T-helper 17 cell (primary cell): ENCODE measurements at regions not wholly inside any gene's neighbourhood (a gene's known extent, or its start where the extent isn't known, plus 50 kb on each side); places are given as distances from the start of the nearest gene placed in this dataset.
"Not testable (repeated sequence)": the region's sequence is repeated elsewhere in the genome, so short reads cannot be mapped to it uniquely, and the experiment has no call there.

Experiments
- ATAC-seq: fragments of 150-1000 bp; cut with Tn5 transposase; 2 replicates; pipeline ENCODE4 v1.10.0; 2021; ENCODE audit warnings: mild to moderate bottlenecking, moderate library complexity
- DNase-seq, 3 donors: peaks; one replicate each; pipeline versions ENCODE4 v3.0.0 to v3.0.0-alpha.2; 2020 to 2021
- H3K9me3 ChIP-seq: one replicate; pipeline ENCODE4 v1.7.0; 2013; ENCODE audit warnings: low read length, mild to moderate bottlenecking; ENCODE audit not compliant: control insufficient read depth, poor library complexity, severe bottlenecking
- H3K27ac Mint-ChIP-seq: one replicate; pipeline ENCODE4 v1.8.0; 2022; ENCODE audit warnings: mild to moderate bottlenecking, moderate library complexity, mixed read lengths
- H3K27me3 Mint-ChIP-seq: one replicate; pipeline ENCODE4 v1.8.0; 2022; ENCODE audit warnings: mixed read lengths
- H3K36me3 Mint-ChIP-seq: one replicate; pipeline ENCODE4 v1.8.0; 2022; ENCODE audit warnings: low read depth, mixed read lengths
- H3K4me1 Mint-ChIP-seq: one replicate; pipeline ENCODE4 v1.8.0; 2022; ENCODE audit warnings: mild to moderate bottlenecking, mixed read lengths
- H3K4me3 Mint-ChIP-seq: one replicate; pipeline ENCODE4 v1.8.0; 2022; ENCODE audit warnings: mild to moderate bottlenecking, moderate library complexity, mixed read lengths

DNA sequence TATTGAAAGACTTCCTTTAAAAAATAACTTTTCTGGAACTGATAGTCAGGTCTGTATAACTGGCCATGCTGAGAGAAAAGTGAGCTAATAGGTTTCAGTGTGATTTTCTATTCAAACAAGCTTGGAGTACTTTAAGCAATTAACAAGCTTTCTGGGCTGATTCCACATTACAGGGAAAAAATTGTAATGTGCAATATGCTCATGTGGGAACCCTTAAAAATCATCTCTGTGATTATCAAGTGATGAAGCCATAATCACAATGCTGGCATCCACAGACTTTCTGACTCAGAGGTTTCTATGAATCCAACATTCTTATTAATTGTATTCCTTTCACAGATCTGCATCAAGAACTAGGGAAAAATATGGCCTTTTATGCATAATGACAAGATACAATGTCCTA is 212.2 kb upstream of the ACO1 start:
- Mint-ChIP-seq H3K27ac (no peak overlapping the region), H3K4me3 (no peak overlapping the region), H3K36me3 (no peaks in the 10 kb centered on the region), H3K4me1 (no peaks in the 10 kb centered on the region), H3K27me3 (no peaks in the 10 kb centered on the region)
- ATAC-seq (no peak), DNase-seq (no peak)
- H3K9me3 ChIP-seq: no peaks in the 10 kb centered on the region

DNA sequence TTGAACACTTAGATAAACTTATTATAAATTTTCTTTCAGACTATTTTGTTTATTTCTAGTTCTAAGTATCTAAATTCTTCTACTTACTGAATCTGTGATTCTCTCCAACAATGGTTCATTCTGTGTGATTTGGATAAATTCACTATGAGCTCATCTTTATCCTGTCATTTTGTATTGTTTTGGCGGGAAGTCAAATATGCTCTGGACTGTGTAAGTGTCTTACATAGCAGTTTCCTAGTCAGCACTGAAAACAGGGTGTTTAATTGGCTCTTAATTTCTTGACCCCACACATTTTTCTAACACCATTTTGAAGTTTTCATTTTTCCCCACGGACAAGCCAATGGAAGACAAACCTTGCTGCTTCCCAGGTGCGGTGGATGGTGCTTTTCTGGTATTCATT is 207.0 kb upstream of the ACO1 start:
- H3K27ac Mint-ChIP-seq: no peak overlapping the region

GRCh38 chr9:32180597-32180996 is 203.8 kb upstream of the ACO1 start:
- Mint-ChIP-seq H3K4me1 (no peaks in the 10 kb centered on the region), H3K36me3 (no peaks in the 10 kb centered on the region), H3K27me3 (no peaks in the 10 kb centered on the region)

More for the DNA sequence above, 207.0 kb upstream of the ACO1 start:
- ATAC-seq (no peak), DNase-seq (no peak)
- no peaks in the 10 kb centered on the region for H3K36me3 Mint-ChIP-seq
- no peaks in the 10 kb centered on the region for H3K9me3 ChIP-seq
- no peak overlapping the region for H3K4me3 Mint-ChIP-seq
- H3K27me3 Mint-ChIP-seq: no peaks in the 10 kb centered on the region
- H3K4me1 Mint-ChIP-seq: no peaks in the 10 kb centered on the region

DNA sequence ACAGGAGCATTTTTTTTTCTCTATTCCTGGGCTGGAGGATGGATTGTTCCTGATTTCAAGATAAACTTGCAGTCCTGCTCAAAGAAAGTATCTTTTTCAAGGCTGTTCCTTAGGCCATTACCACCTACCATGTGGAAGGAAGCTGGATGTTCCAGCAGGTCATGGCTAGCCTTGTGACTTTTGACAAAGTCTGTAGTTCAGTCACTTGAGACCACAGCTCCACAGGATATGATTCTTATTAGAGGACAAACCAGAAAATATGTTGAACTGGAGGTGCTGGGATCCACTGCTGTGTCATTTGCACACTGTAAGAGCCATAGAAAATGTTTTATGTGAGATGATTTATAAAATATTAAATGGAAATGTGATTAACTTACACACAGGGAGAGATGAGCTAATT is 184.2 kb upstream of the ACO1 start:
- Mint-ChIP-seq H3K4me1 (no peaks in the 10 kb centered on the region), H3K27ac (no peak overlapping the region), H3K36me3 (no peaks in the 10 kb centered on the region), H3K27me3 (no peaks in the 10 kb centered on the region), H3K4me3 (no peak overlapping the region)
- no peaks in the 10 kb centered on the region for H3K9me3 ChIP-seq
- no peak for DNase-seq
- no peak for ATAC-seq

More at GRCh38 chr9:32180597-32180996, 203.8 kb upstream of the ACO1 start:
- Mint-ChIP-seq H3K4me3 (no peak overlapping the region), H3K27ac (no peak overlapping the region)
- no peak for ATAC-seq
- DNase-seq: no peak
- H3K9me3 ChIP-seq: no peaks in the 10 kb centered on the region

DNA sequence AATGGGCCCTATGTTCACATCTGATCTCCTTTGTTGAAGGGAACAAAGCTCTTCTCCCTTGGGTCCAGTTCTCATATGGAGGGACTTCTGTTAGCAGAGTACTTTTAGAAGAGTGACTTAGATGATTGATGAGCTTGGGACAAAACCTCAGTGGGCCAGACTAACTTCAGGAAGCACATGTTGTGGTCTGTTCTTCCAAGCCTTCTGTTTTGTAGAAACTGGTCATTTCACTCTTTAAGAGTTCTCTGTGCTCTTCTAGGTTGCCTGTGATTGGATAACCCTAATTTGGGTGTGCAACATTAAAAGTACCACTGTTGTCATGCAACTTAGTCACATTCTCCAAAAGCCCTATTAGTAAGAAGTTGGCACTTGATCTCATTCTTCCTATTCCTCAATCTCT is 183.5 kb upstream of the ACO1 start:
- H3K4me3 Mint-ChIP-seq: no peak overlapping the region
- H3K9me3 ChIP-seq: no peaks in the 10 kb centered on the region

GRCh38 chr9:32209164-32209563 is 175.3 kb upstream of the ACO1 start:
- H3K4me1 Mint-ChIP-seq: not testable (repeated sequence)

More for the DNA sequence above, 183.5 kb upstream of the ACO1 start:
- Mint-ChIP-seq H3K36me3 (no peaks in the 10 kb centered on the region), H3K27ac (no peak overlapping the region), H3K27me3 (no peaks in the 10 kb centered on the region), H3K4me1 (no peaks in the 10 kb centered on the region)
- ATAC-seq (no peak), DNase-seq (no peak)

DNA sequence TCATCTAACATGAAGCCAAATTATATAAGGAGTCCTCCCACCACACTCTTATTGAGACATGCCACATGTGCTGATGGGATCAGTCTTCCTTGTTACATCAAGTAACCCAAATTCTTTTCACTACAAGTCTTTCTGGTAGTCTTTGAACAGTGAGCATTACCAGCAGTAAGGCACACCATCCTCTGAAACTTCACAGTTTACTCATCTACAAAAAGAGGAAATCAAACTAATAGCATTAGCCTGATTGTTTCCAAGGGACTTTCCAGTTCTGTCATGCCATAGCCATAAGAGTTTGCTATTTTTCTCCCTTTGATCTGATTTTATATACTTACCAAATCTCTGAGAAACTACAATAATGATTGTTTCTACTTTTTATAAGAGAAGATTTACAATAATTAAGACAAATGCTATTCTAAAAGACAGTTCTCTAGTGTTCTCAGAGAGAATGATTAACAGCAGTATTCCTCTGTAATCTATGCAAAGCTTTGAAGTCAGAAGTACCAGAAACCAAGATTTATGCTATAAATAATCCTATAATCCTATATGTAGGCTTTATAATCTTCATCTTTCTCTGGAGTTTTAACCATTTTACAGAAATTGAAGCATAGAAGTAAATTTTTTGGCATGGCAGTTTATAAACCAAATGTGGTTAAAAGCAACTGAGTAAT is 166.2 kb upstream of the ACO1 start:
- H3K4me1 Mint-ChIP-seq: no peaks in the 10 kb centered on the region
- H3K27me3 Mint-ChIP-seq: no peaks in the 10 kb centered on the region
- H3K27ac Mint-ChIP-seq: no peak overlapping the region
- H3K36me3 Mint-ChIP-seq: no peaks in the 10 kb centered on the region
- no peak for ATAC-seq
- no peak for DNase-seq
- H3K4me3 Mint-ChIP-seq: no peak overlapping the region
- H3K9me3 ChIP-seq: no peaks in the 10 kb centered on the region

More at GRCh38 chr9:32209164-32209563, 175.3 kb upstream of the ACO1 start:
- not testable (repeated sequence) for H3K27me3 Mint-ChIP-seq, H3K9me3 ChIP-seq, H3K4me3 Mint-ChIP-seq, ATAC-seq, H3K27ac Mint-ChIP-seq, DNase-seq, H3K36me3 Mint-ChIP-seq

DNA sequence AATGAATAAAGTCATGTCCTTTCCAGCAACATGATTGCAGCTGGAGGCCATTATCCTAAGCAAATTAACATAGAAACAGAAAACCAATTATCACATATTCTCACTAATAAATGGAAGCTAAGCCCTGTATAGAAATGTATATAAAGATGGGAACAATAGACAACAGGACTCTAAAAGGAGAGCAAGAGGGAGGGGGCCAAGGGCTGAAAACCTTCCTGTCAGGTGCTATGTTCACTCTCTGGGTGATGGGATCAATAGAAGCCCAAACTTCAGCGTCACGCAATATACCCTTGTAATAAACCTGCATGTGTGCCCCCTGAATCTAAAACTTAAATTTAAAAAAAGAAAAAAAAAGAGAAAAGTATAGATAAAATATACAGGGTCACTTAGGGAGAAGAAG is 163.7 kb upstream of the ACO1 start:
- no peaks in the 10 kb centered on the region for H3K36me3 Mint-ChIP-seq
- no peak overlapping the region for H3K4me3 Mint-ChIP-seq
- ATAC-seq: no peak
- no peak overlapping the region for H3K27ac Mint-ChIP-seq
- no peaks in the 10 kb centered on the region for H3K27me3 Mint-ChIP-seq
- no peaks in the 10 kb centered on the region for H3K4me1 Mint-ChIP-seq
- H3K9me3 ChIP-seq: no peaks in the 10 kb centered on the region
- no peak for DNase-seq

DNA sequence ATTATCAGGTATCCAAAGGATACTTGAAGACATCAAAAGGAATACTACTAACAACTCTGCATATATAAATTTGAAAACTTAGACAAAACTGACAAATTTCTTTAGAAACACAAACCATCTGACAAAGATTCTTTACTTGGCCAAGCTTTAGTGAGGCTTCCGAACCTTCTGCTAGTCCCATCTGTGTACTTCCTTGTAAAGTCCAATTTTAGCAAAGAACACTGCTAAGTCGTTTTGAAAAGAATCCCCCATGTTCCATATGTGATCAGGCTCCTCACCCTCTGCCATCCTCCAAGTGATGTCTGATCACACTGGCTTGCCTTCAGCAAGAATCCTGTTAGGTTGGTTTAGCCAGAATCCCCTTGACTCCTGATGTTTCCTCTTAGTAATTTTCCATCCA is 150.0 kb upstream of the ACO1 start:
- DNase-seq: no peak
- no peaks in the 10 kb centered on the region for H3K27me3 Mint-ChIP-seq
- H3K4me3 Mint-ChIP-seq: no peak overlapping the region
- peaks cover 2% of the 10 kb centered on the region for H3K4me1 Mint-ChIP-seq
- H3K36me3 Mint-ChIP-seq: no peaks in the 10 kb centered on the region
- no peak for ATAC-seq
- H3K9me3 ChIP-seq: no peaks in the 10 kb centered on the region
- H3K27ac Mint-ChIP-seq: no peak overlapping the region

GRCh38 chr9:32247168-32247567 is 137.3 kb upstream of the ACO1 start:
- DNase-seq (no peak), ATAC-seq (no peak)
- H3K9me3 ChIP-seq: no peaks in the 10 kb centered on the region
- H3K36me3 Mint-ChIP-seq: no peaks in the 10 kb centered on the region
- no peaks in the 10 kb centered on the region for H3K4me1 Mint-ChIP-seq
- no peak overlapping the region for H3K4me3 Mint-ChIP-seq
- H3K27ac Mint-ChIP-seq: no peak overlapping the region
- H3K27me3 Mint-ChIP-seq: peaks cover 10% of the 10 kb centered on the region

GRCh38 chr9:32248189-32248712 is 136.2 kb upstream of the ACO1 start:
- DNase-seq (no peak), ATAC-seq (no peak)
- H3K9me3 ChIP-seq: no peaks in the 10 kb centered on the region
- H3K36me3 Mint-ChIP-seq: no peaks in the 10 kb centered on the region
- peaks cover 17% of the 10 kb centered on the region for H3K27me3 Mint-ChIP-seq
- H3K27ac Mint-ChIP-seq: no peak overlapping the region
- H3K4me1 Mint-ChIP-seq: no peaks in the 10 kb centered on the region
- H3K4me3 Mint-ChIP-seq: no peak overlapping the region

- DNase-seq: peak in 1 of 3 donors; percentile 5
- H3K4me1 Mint-ChIP-seq: no peaks in the 10 kb centered on the region
- no peak overlapping the region for H3K27ac Mint-ChIP-seq
- no peak overlapping the region for H3K4me3 Mint-ChIP-seq
- peaks cover 23% of the 10 kb centered on the region for H3K27me3 Mint-ChIP-seq
- H3K36me3 Mint-ChIP-seq: no peaks in the 10 kb centered on the region
- H3K9me3 ChIP-seq: no peaks in the 10 kb centered on the region
- ATAC-seq: no peak
Observed at GRCh38 chr9:32251539-32251938, 132.9 kb upstream of the ACO1 start.

DNA sequence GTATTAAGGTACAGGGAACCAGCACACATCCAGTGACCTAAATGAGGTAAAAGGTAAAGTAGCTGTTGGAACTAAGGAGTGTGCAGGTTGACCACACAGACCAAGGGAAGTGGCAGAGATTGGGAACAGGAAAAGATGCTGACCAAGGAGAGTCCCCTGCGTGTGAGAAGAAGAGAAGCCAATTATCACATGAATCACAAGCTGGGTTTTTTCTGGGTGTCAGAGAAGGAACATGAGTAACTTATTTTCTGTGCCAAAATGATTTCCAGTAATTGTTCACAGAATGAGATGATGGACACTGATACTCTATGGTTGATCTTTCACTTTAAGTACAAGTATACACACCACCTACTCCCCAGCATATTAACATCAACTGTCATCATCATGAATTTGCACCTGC is 130.7 kb upstream of the ACO1 start:
- H3K4me3 Mint-ChIP-seq: no peak overlapping the region
- H3K27ac Mint-ChIP-seq: no peak overlapping the region
- H3K27me3 Mint-ChIP-seq: peaks cover 18% of the 10 kb centered on the region
- no peaks in the 10 kb centered on the region for H3K9me3 ChIP-seq
- no peak for ATAC-seq
- no peak for DNase-seq
- no peaks in the 10 kb centered on the region for H3K4me1 Mint-ChIP-seq
- H3K36me3 Mint-ChIP-seq: no peaks in the 10 kb centered on the region

- H3K27me3 Mint-ChIP-seq: peaks cover 18% of the 10 kb centered on the region
- no peak for DNase-seq
Observed at GRCh38 chr9:32255026-32255425, 129.4 kb upstream of the ACO1 start.

More at GRCh38 chr9:32255026-32255425, 129.4 kb upstream of the ACO1 start:
- no peaks in the 10 kb centered on the region for H3K4me1 Mint-ChIP-seq
- no peak overlapping the region for H3K4me3 Mint-ChIP-seq
- no peak for ATAC-seq
- H3K9me3 ChIP-seq: no peaks in the 10 kb centered on the region
- H3K36me3 Mint-ChIP-seq: no peaks in the 10 kb centered on the region
- no peak overlapping the region for H3K27ac Mint-ChIP-seq
